Jurkat, Clone E6-1 (cell line): ENCODE measurements at regions not wholly inside any gene's neighbourhood (a gene's known extent, or its start where the extent isn't known, plus 50 kb on each side); places are given as distances from the start of the nearest gene placed in this dataset.
"Not testable (repeated sequence)": the region's sequence is repeated elsewhere in the genome, so short reads cannot be mapped to it uniquely, and the experiment has no call there.

ENCODE experiments used
- DNase-seq: peaks from one replicate; pipeline ENCODE4 v3.0.0-alpha.2; 2011; ENCODE audit warnings: low read depth, low spot score
- H3K4me3 ChIP-seq: 2 replicates; pipeline ENCODE4 v1.5.1; 2011; ENCODE audit warnings: mild to moderate bottlenecking, low read length, control low read depth, moderate library complexity

- no peak for DNase-seq
- H3K4me3 ChIP-seq: no peak overlapping the region
Measured at GRCh38 chr4:107349266-107349665, 313.2 kb upstream of the DKK2 start.

DNA sequence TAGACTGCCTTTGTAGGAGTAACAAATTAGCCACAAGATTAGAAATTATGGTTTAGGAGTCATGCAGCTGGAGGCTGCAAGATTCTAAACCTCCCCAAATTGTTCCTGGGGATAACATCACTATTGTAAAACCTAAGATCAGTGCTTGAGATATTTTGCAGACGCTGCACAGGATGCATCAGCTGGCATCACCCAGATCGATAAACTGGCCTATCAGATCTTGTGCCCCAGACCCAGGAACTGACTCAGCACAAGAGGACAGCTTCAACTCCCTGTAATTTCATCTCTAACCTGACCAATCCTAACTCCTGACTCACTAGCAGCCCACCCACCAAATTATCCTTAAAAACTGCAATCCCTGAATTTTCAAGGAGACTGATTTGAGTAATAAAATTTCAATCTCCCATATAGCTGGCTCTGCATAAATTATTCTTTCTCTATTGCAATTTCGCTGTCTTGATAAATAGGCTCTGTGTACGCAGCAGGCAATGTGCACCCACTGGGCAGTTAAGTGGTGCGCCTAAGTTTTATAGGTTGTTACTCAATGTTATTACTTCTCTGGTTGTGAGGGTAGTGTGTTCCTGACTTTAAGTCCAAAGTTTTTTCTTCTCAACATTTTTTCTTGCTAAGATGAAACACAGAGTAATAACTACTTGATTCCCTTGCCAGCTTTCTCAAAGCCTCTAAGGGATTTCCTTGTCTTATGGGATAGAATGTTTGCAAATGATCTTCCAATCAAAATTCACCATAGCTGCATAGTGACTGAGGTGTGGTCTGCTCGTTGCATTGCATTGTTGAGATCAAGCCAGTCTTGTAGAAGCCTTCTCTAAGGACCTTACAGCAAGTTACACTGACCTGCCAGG, 312.3 kb upstream of the DKK2 start:
- H3K4me3 ChIP-seq: no peak overlapping the region
- DNase-seq: no peak

DNA sequence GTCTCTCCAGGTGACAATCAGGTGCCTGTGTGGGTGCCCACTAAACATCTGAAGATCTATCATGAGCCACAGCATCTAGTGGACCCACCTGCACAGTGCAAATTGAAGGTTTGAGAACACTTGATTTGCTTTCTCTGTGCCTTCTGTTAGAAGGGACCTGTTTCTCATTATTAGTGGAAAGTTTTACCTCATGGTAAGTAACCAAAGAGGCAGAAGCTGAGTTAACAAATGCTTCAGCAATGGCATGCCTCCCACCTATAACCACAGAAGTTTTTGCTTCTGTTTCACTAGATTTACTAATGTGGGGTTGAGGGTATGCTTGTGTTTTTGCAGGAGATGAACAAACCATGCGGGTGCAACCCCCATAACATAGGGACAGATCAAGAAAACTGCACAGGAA, 297.4 kb upstream of the DKK2 start:
- no peak for DNase-seq
- no peak overlapping the region for H3K4me3 ChIP-seq

- peak; percentile 19 for DNase-seq
- not testable (repeated sequence) for H3K4me3 ChIP-seq
Measured at GRCh38 chr4:107332656-107333055, 296.5 kb upstream of the DKK2 start.

GRCh38 chr4:107330916-107331315, 294.8 kb upstream of the DKK2 start:
- H3K4me3 ChIP-seq: no peak overlapping the region
- DNase-seq: no peak

GRCh38 chr4:107319386-107319785, 283.3 kb upstream of the DKK2 start:
- no peak overlapping the region for H3K4me3 ChIP-seq
- no peak for DNase-seq

GRCh38 chr4:107318078-107318477, 282.0 kb upstream of the DKK2 start:
- DNase-seq: no peak
- H3K4me3 ChIP-seq: no peak overlapping the region

DNA sequence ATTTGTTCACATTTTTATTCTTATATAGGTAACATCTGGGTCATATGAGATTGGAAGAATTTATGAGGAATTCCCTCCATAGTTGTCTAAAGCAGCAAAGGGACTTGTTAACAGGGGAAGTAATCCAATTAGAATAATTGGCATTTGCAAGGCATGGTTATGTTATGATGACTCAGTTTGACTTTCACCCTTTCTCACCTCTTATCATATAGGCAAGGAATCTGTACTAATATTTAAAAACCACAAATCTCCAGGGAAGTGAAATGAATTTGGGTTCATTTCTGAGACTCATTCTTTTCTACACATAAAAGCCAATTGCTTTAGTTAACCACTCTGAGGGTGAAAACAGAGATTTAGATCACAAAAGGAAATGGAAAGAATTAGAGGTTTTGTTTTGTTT, 281.5 kb upstream of the DKK2 start:
- no peak overlapping the region for H3K4me3 ChIP-seq

GRCh38 chr4:107315584-107315983, 279.5 kb upstream of the DKK2 start:
- no peak for DNase-seq
- no peak overlapping the region for H3K4me3 ChIP-seq

More for the DNA sequence above, 281.5 kb upstream of the DKK2 start:
- no peak for DNase-seq

DNA sequence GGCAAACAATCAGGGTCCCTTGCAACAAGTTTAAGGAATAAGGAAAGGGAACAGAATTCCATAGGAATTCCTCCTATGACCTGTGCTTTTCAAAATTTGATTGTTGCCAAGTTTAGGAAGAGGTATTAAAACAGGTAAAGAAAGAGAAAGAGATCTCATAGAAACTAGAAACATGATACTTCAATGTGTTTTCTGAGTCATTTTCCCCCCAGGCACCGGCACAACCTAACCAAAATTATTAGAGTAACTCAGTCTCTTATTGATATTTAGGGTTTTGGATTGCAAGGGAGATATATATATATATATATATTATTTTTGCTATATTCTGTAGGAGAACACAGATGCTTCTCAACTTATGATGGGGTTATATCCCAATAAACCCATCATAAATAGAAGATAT, 278.0 kb upstream of the DKK2 start:
- no peak overlapping the region for H3K4me3 ChIP-seq
- no peak for DNase-seq

GRCh38 chr4:107312366-107312765, 276.3 kb upstream of the DKK2 start:
- DNase-seq: no peak

GRCh38 chr4:107304699-107305286, 268.7 kb upstream of the DKK2 start:
- DNase-seq: no peak
- H3K4me3 ChIP-seq: no peak overlapping the region

More at GRCh38 chr4:107312366-107312765, 276.3 kb upstream of the DKK2 start:
- no peak overlapping the region for H3K4me3 ChIP-seq

- H3K4me3 ChIP-seq: no peak overlapping the region
- no peak for DNase-seq
Measured at GRCh38 chr4:107299646-107300045, 263.5 kb upstream of the DKK2 start.

- no peak for DNase-seq
- no peak overlapping the region for H3K4me3 ChIP-seq
Measured at GRCh38 chr4:107292979-107293378, 256.9 kb upstream of the DKK2 start.

DNA sequence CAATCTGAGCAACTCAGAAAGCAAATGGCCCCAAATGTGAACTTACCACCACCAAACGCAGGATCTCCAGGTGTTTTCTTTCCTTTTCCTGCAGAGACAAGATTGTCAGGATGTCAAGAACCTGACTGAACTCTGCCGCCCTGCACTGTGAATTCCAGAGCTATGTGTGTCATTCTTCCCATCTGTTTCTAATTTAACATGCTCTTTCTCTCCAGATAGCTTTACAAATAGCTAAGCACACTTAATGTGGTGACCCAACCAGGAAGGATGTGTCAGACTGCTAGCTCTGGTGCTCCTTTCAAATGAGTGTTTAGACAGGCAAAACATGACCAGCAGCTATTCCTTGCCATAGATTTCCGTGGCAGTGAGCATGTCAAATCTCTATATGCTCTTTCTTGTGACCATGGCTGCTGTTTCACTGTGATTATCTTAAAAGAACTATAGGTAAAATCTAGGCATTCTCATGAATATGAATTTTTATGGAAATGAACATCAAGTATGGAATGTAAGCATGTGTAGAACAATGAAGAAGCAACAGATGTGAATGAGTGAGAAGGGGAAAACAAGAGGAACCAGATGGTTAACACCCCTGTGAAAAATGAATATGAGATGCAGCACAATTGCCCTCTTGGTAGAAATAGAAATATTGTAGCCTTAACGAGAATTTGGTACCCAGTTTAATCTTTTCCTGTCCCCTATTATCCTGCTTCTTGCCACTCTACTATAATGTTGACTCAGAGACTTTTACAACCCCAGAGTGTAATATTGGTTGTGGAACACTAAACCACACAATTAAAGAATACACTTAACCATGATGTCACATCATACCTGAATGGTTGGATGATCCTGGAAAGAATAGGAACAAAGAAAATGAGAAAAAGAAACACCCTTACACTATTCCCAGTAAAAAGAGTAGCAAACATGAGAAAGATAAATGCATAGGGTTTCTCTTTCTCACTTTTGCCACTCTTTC, 247.8 kb upstream of the DKK2 start:
- H3K4me3 ChIP-seq: no peak overlapping the region
- DNase-seq: no peak

DNA sequence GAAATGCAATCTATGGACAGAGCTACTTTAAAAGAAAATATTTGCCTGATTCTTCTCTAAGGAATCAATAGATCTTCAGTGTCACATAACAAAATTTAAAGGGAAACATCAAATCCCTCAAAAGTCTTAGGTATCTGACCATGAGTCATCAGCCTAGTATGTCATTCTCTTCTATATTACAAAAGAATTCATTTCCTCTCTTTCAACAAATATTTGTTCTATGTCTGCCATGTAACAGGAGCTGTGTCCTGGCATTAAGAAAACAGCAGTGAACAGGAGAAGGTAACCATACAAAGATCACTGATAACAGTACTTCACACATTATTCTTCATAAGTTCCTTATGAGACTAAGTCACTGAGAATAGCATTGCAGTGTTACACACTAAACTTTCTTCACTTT, 243.6 kb upstream of the DKK2 start:
- no peak overlapping the region for H3K4me3 ChIP-seq
- DNase-seq: no peak

- DNase-seq: no peak
- H3K4me3 ChIP-seq: no peak overlapping the region
Measured at GRCh38 chr4:107278791-107279483, 242.8 kb upstream of the DKK2 start.

DNA sequence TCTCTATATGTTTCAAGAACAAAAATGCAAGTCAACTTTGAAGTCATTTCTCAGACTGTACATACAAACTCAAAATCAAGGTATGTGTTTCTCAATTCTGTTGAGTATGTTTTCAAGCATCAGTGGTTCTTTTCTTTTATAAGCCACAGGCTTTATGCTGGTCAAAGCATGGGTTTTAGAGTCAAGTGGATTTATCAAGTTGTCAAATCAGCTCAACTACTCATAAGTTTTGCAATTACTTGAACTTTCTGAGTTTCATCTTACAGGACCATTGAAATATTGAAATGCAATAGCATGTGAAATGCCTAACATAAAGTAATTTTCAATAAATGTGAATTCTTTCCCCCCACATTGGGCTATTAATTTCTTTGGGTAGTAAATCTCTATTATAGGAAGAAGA, 239.9 kb upstream of the DKK2 start:
- no peak overlapping the region for H3K4me3 ChIP-seq
- DNase-seq: no peak

DNA sequence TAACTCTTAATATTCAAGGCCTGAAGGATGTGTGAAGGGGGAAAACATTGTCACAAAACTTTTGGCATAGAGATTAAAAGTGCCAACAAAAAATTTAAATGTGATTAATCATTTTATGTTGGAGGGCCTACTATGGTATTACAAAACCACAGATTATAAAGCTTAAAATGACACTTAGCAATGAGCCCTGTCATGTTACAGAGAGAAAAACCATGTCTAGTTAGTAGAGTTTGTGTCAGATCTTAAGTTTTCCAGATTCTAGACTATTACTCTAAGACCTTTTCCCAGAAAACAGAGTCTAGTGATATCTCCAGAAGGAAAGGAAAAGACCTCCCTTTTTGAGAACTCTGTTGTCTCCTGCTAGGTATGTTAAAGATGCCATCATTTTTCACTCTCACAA, 239.1 kb upstream of the DKK2 start:
- DNase-seq: no peak
- H3K4me3 ChIP-seq: no peak overlapping the region
